Omental fat pad (tissue), 3 donors: ENCODE measurements at regions not wholly inside any gene's neighbourhood (a gene's known extent, or its start where the extent isn't known, plus 50 kb on each side); places are given as distances from the start of the nearest gene placed in this dataset.

Experiments
- ATAC-seq: fragments of 150-250 bp; one replicate; pipeline ENCODE4 v1.9.1; 2016; ENCODE audit warnings: mild to moderate bottlenecking, moderate library complexity; ENCODE audit not compliant: low FRiP score
- DNase-seq: peaks from one replicate; pipeline ENCODE4 v3.0.0-alpha.2; 2019; ENCODE audit warnings: low spot score
- CTCF ChIP-seq, 3 donors: fragments of 450-650 bp; IDR thresholded peaks; one replicate each; pipeline ENCODE4 v1.5.1; 2016 to 2017; ENCODE audit warnings: antibody characterized with exemption in 3 of 3, mild to moderate bottlenecking in 3 of 3, moderate library complexity in 2 of 3

GRCh38 chr2:56684327-56684726, 500.5 kb downstream of the CCDC85A start:
- no peak for ATAC-seq

DNA sequence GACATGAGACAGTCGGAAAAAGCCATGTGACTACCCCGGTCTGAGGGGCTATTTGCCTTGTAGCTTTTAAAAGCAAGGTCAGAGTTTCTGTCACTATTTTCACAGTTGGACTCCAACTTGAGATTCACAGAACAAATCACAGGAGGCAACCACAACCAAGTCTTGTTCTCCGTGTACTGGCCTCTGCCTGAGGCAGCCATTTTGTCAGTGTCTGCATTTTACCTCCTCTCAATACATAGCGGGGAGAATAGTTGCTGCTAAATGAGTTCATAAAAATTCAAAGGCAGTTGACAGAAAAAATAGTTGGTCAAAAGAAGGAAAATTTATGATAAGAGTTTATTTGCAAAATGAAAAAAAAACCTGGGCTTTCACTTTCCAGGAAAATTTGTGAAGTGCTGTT, 501.4 kb downstream of the CCDC85A start:
- no peak for ATAC-seq
- TF ChIP-seq CTCF (IDR thresholded peaks at IDR 0.05), result no peak
- no peak for DNase-seq

More at GRCh38 chr2:56684327-56684726, 500.5 kb downstream of the CCDC85A start:
- TF ChIP-seq CTCF (IDR thresholded peaks at IDR 0.05), result no peak
- DNase-seq, result no peak

DNA sequence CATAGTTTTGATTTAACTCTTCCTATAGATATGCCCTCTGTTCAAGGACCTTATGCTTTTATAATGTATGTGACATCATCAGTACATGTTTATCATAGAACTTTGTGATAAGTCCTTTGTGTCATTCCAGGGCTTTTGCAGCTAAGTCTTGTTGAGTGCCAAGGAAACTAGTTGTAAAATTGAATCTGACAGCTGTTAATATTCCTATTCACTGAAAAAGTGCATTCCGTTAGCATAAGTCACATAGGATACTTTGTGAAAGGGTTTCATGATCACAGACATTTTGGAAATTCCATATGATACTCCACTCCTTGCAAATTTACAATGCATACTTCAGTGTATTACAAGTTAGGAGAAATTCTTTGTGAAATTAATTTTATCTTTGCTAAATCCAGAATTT, 503.4 kb downstream of the CCDC85A start:
- DNase-seq (no peak), ATAC-seq (no peak)
- TF ChIP-seq CTCF (IDR thresholded peaks at IDR 0.05), result no peak

GRCh38 chr2:56688661-56689060, 504.9 kb downstream of the CCDC85A start:
- DNase-seq, result no peak
- TF ChIP-seq CTCF (IDR thresholded peaks at IDR 0.05), result no peak
- no peak for ATAC-seq

GRCh38 chr2:56693501-56693900, 509.7 kb downstream of the CCDC85A start:
- ATAC-seq (no peak), DNase-seq (no peak)
- no peak for TF ChIP-seq CTCF (IDR thresholded peaks at IDR 0.05)

DNA sequence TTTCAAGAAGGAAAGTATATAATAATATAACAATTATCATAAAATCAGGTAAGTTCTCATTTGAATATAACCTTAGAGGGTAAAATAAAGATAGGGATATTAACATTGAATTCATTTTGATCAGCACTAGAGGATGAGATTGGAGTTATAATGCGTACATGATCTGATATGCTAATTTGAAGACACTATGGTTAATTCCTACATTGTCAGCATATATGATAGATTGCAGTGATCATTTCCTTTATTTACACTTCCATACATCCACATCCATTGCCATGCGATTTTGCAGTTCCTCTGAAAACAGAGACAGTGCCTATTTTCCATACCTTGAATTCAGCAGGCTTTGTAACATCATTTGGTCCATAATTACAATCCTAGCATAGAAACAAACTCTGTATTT, 519.2 kb downstream of the CCDC85A start:
- TF ChIP-seq CTCF (IDR thresholded peaks at IDR 0.05), result no peak
- no peak for ATAC-seq
- DNase-seq, result no peak

- ATAC-seq (no peak), DNase-seq (no peak)
- no peak for TF ChIP-seq CTCF (IDR thresholded peaks at IDR 0.05)
Measured at GRCh38 chr2:56705713-56706112, 521.9 kb downstream of the CCDC85A start.
